HL-60 (cell line): ENCODE measurements at regions not wholly inside any gene's neighbourhood (a gene's known extent, or its start where the extent isn't known, plus 50 kb on each side); places are given as distances from the start of the nearest gene placed in this dataset.

ENCODE experiments used
- DNase-seq, 2 experiments: peaks; one replicate each; pipeline ENCODE4 v3.0.0-alpha.2; 2010 to 2020; ENCODE audit warnings: low read depth in 1 of 2, low spot score in 1 of 2
- H3K27ac ChIP-seq: fragments of 250-450 bp; sonication (Bioruptor Pico); replicated peaks from 2 replicates; pipeline ENCODE4 v1.5.1; 2020; ENCODE audit warnings: mild to moderate bottlenecking, moderate library complexity
- H3K27me3 ChIP-seq: fragments of 250-450 bp; sonication (Bioruptor Pico); 2 replicates; pipeline ENCODE4 v1.5.1; 2021; ENCODE audit warnings: mild to moderate bottlenecking, moderate library complexity; ENCODE audit not compliant: insufficient read depth, poor library complexity, severe bottlenecking
- H3K4me3 ChIP-seq: replicated peaks from 2 replicates; pipeline ENCODE4 v1.5.1; 2011; ENCODE audit warnings: mild to moderate bottlenecking, control low read depth, low read length; ENCODE audit not compliant: insufficient read depth
- GABPA ChIP-seq: IDR thresholded peaks from 2 replicates; pipeline ENCODE4 v1.6.1; 2012; ENCODE audit warnings: low read depth
- POLR2AphosphoS5 ChIP-seq: IDR thresholded peaks from 2 replicates; pipeline ENCODE4 v1.6.1; 2012; ENCODE audit warnings: low read depth
- SPI1 ChIP-seq: IDR thresholded peaks from 2 replicates; pipeline ENCODE4 v1.6.1; 2012; ENCODE audit warnings: low read depth, mild to moderate bottlenecking, borderline replicate concordance
- TF ChIP-seq, protein P1 (sequence below): IDR thresholded peaks from one replicate; pipeline ENCODE4 v1.5.1; 2011; ENCODE audit warnings: low read length, control low read depth, inconsistent platforms; ENCODE audit not compliant: insufficient read depth
- TF ChIP-seq, protein P2 (sequence below): IDR thresholded peaks from 2 replicates; pipeline ENCODE4 v1.6.1; 2012; ENCODE audit warnings: low read depth; ENCODE audit not compliant: insufficient replicate concordance

DNA sequence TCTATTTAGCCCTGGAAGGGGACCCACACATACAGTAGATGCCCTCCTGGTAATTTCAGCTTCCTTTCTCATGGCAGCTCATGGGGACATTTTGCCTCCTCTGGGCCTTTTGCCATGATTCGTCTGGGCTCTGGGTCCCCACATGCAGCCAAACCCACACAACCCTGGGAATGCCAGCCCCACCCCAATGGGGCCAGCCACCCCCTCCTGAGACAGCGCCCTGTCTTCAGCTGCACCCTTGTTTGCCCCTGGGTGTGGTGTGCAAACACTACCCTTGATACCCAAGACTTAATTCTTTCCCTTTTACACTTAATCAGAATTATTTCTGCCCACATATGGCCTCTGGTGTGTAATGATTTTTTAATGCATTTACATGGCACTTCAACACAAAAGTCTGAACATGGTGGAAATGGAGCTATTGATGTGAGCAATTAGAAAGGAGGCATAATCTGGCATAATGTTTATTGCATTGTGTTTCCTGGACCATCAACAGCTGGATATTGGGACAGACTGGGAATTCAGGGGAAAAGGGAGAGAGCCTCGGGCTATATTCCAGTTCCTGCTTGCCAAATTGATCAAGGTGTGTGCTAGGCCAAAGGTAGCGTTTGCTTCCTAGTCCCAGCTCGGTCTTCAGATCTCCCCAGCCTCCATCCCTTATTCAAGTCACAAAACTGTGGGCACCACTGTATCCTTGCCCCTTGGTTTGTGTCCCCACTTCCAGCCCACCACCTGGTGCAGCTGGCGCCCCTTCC is 85.0 kb upstream of the ANO1 start:
- DNase-seq, result no peak
- Histone ChIP-seq H3K27ac (no peak overlapping the region), H3K27me3 (peaks cover 9% of the 10 kb centered on the region), H3K4me3 (no peak overlapping the region)
- TF ChIP-seq SPI1, result no peak

DNA sequence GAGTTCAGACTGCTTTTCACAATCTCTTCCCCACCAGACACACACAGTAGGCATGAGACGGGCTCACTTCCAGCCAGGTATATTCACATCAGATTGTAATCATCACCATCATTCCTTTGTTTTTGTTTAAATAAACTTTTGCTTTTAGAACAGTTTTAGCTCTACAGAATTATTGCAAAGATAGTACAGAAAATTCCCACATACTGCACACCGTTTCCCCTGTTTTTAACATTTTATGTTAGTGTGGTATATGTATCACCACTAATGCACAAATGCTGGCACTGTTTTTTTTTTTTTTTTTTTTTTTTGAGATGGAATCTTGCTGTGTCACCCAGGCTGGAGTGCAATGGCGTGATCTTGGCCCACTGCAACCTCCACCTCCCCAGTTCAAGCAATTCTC is 83.3 kb upstream of the ANO1 start:
- TF ChIP-seq, protein P1, sequence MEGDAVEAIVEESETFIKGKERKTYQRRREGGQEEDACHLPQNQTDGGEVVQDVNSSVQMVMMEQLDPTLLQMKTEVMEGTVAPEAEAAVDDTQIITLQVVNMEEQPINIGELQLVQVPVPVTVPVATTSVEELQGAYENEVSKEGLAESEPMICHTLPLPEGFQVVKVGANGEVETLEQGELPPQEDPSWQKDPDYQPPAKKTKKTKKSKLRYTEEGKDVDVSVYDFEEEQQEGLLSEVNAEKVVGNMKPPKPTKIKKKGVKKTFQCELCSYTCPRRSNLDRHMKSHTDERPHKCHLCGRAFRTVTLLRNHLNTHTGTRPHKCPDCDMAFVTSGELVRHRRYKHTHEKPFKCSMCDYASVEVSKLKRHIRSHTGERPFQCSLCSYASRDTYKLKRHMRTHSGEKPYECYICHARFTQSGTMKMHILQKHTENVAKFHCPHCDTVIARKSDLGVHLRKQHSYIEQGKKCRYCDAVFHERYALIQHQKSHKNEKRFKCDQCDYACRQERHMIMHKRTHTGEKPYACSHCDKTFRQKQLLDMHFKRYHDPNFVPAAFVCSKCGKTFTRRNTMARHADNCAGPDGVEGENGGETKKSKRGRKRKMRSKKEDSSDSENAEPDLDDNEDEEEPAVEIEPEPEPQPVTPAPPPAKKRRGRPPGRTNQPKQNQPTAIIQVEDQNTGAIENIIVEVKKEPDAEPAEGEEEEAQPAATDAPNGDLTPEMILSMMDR, result no peak
- no peak for TF ChIP-seq SPI1
- TF ChIP-seq, protein P2, sequence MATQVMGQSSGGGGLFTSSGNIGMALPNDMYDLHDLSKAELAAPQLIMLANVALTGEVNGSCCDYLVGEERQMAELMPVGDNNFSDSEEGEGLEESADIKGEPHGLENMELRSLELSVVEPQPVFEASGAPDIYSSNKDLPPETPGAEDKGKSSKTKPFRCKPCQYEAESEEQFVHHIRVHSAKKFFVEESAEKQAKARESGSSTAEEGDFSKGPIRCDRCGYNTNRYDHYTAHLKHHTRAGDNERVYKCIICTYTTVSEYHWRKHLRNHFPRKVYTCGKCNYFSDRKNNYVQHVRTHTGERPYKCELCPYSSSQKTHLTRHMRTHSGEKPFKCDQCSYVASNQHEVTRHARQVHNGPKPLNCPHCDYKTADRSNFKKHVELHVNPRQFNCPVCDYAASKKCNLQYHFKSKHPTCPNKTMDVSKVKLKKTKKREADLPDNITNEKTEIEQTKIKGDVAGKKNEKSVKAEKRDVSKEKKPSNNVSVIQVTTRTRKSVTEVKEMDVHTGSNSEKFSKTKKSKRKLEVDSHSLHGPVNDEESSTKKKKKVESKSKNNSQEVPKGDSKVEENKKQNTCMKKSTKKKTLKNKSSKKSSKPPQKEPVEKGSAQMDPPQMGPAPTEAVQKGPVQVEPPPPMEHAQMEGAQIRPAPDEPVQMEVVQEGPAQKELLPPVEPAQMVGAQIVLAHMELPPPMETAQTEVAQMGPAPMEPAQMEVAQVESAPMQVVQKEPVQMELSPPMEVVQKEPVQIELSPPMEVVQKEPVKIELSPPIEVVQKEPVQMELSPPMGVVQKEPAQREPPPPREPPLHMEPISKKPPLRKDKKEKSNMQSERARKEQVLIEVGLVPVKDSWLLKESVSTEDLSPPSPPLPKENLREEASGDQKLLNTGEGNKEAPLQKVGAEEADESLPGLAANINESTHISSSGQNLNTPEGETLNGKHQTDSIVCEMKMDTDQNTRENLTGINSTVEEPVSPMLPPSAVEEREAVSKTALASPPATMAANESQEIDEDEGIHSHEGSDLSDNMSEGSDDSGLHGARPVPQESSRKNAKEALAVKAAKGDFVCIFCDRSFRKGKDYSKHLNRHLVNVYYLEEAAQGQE, result no peak
- no peak for TF ChIP-seq GABPA
- TF ChIP-seq POLR2AphosphoS5, result no peak
- no peak overlapping the region for H3K27ac ChIP-seq
- DNase-seq, result no peak
- no peak overlapping the region for H3K4me3 ChIP-seq
- peaks cover 2% of the 10 kb centered on the region for H3K27me3 ChIP-seq

DNA sequence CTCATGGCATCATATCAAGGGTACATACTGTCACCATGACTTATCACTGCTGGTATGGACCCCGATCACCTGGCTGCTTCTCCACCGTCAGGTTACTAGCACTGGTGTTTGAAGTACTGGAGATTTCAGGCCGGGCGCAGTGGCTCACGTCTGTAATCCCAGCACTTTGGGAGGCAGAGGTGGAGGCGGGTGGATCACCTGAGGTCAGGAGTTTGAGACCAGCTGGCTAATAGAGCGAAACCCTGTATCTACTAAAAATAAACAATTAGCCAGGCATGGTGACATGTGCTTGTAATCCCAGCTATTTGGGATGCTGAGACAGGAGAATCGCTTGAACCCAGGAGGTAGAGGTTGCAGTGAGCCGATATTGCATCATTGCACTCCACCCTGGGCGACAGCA is 82.4 kb upstream of the ANO1 start:
- no peak for DNase-seq
- no peaks in the 10 kb centered on the region for H3K27me3 ChIP-seq
- H3K27ac ChIP-seq, result no peak overlapping the region

More for the DNA sequence above, 82.4 kb upstream of the ANO1 start:
- H3K4me3 ChIP-seq, result no peak overlapping the region
- no peak for TF ChIP-seq GABPA
- TF ChIP-seq SPI1, result no peak
- TF ChIP-seq, protein P1, result no peak
- no peak for TF ChIP-seq POLR2AphosphoS5
- TF ChIP-seq, protein P2, result no peak
